WTC11 (cell line): ENCODE measurements at regions not wholly inside any gene's neighbourhood (a gene's known extent, or its start where the extent isn't known, plus 50 kb on each side); places are given as distances from the start of the nearest gene placed in this dataset.

Experiments used
- ATAC-seq: fragments of 200-7000 bp; cut with Tn5 transposase; 2 replicates; pipeline ENCODE4 v1.10.0; 2021; ENCODE audit warnings: mild to moderate bottlenecking, moderate library complexity
- CTCF ChIA-PET: fragments of 300-600 bp; sonication (Branson Sonifier 250); formaldehyde crosslinking; loops from one replicate; lab custom pipeline; 2021; ENCODE audit warnings: antibody characterized with exemption; lab: Charles Lee
- POLR2A ChIA-PET: fragments of 350-600 bp; sonication (Branson Sonifier 250); formaldehyde crosslinking; loops from one replicate; lab custom pipeline; 2021; ENCODE audit warnings: antibody characterized with exemption; lab: Charles Lee
- DNase-seq: peaks from one replicate; pipeline ENCODE4 v3.0.0; 2021; ENCODE audit warnings: low spot score
- H3K27ac Mint-ChIP-seq: 2 replicates; pipeline ENCODE4 v1.8.0; 2021; ENCODE audit warnings: mixed read lengths
- H3K27me3 Mint-ChIP-seq: 2 replicates; pipeline ENCODE4 v1.8.0; 2021; ENCODE audit warnings: low read depth, mild to moderate bottlenecking, moderate library complexity, mixed read lengths
- H3K36me3 Mint-ChIP-seq: 2 replicates; pipeline ENCODE4 v1.8.0; 2021; ENCODE audit warnings: mixed read lengths
- H3K4me1 Mint-ChIP-seq: 2 replicates; pipeline ENCODE4 v1.8.0; 2022; ENCODE audit warnings: mixed read lengths
- H3K4me3 Mint-ChIP-seq: 2 replicates; pipeline ENCODE4 v1.8.0; 2021; ENCODE audit warnings: mild to moderate bottlenecking, moderate library complexity, mixed read lengths
- H3K9me3 Mint-ChIP-seq: 2 replicates; pipeline ENCODE4 v1.8.0; 2021; ENCODE audit warnings: mixed read lengths
- AR ChIP-seq: fragments of 250-450 bp; sonication (Bioruptor Pico); IDR thresholded peaks from 2 replicates; pipeline ENCODE4 v1.9.0; 2021; ENCODE audit warnings: mild to moderate bottlenecking
- CBFB ChIP-seq: sonication (generic); formaldehyde crosslinking; IDR thresholded peaks from 2 replicates; pipeline ENCODE4 v1.8.1; 2022; ENCODE audit warnings: mild to moderate bottlenecking, low read depth, missing genetic modification reagents
- CREB1 ChIP-seq: sonication (generic); formaldehyde crosslinking; IDR thresholded peaks from 2 replicates; pipeline ENCODE4 v1.8.0; 2023; ENCODE audit warnings: mild to moderate bottlenecking, missing genetic modification reagents
- CREM ChIP-seq: sonication (generic); formaldehyde crosslinking; IDR thresholded peaks from 2 replicates; pipeline ENCODE4 v1.8.1; 2022; ENCODE audit warnings: mild to moderate bottlenecking, missing genetic modification reagents, moderate library complexity
- CTCF ChIP-seq: fragments of 200-600 bp; IDR thresholded peaks from 2 replicates; pipeline ENCODE4 v1.8.0; 2022; ENCODE audit warnings: antibody characterized with exemption
- EMX1 ChIP-seq: fragments of 250-450 bp; sonication (Bioruptor Pico); IDR thresholded peaks from 2 replicates; pipeline ENCODE4 v1.8.0; 2021; ENCODE audit warnings: mild to moderate bottlenecking
- ESRRA ChIP-seq: sonication (generic); formaldehyde crosslinking; IDR thresholded peaks from 2 replicates; pipeline ENCODE4 v1.8.1; 2022; ENCODE audit warnings: mild to moderate bottlenecking, missing genetic modification reagents, borderline replicate concordance
- FOXP1 ChIP-seq: sonication (generic); formaldehyde crosslinking; IDR thresholded peaks from 2 replicates; pipeline ENCODE4 v1.8.0; 2022; ENCODE audit warnings: missing genetic modification reagents, mild to moderate bottlenecking, moderate library complexity, borderline replicate concordance
- FOXP4 ChIP-seq: sonication (generic); formaldehyde crosslinking; IDR thresholded peaks from 2 replicates; pipeline ENCODE4 v1.8.0; 2022; ENCODE audit warnings: mild to moderate bottlenecking, missing genetic modification reagents
- GABPB1 ChIP-seq: sonication (generic); formaldehyde crosslinking; IDR thresholded peaks from 2 replicates; pipeline ENCODE4 v1.8.1; 2023; ENCODE audit warnings: mild to moderate bottlenecking, missing genetic modification reagents
- IRF1 ChIP-seq: sonication (generic); formaldehyde crosslinking; IDR thresholded peaks from 2 replicates; pipeline ENCODE4 v1.8.0; 2023; ENCODE audit warnings: missing genetic modification reagents
- JAZF1 ChIP-seq: fragments of 250-450 bp; sonication (Bioruptor Pico); IDR thresholded peaks from 2 replicates; pipeline ENCODE4 v1.9.0; 2021; ENCODE audit warnings: moderate library complexity, mild to moderate bottlenecking, inconsistent platforms
- JUN ChIP-seq: sonication (generic); formaldehyde crosslinking; IDR thresholded peaks from 2 replicates; pipeline ENCODE4 v1.8.0; 2023; ENCODE audit warnings: mild to moderate bottlenecking, missing genetic modification reagents
- NFE2L1 ChIP-seq: sonication (generic); formaldehyde crosslinking; IDR thresholded peaks from 2 replicates; pipeline ENCODE4 v1.8.1; 2023; ENCODE audit warnings: missing genetic modification reagents
- NFYB ChIP-seq: sonication (generic); formaldehyde crosslinking; conservative IDR thresholded peaks from 2 replicates; pipeline ENCODE4 v1.8.0; 2022; ENCODE audit warnings: low read depth, missing genetic modification reagents
- NR2C2 ChIP-seq: sonication (generic); formaldehyde crosslinking; IDR thresholded peaks from 2 replicates; pipeline ENCODE4 v1.8.0; 2022; ENCODE audit warnings: mild to moderate bottlenecking, missing genetic modification reagents
- NR3C1 ChIP-seq: sonication (generic); formaldehyde crosslinking; conservative IDR thresholded peaks from 2 replicates; pipeline ENCODE4 v1.8.1; 2023; ENCODE audit warnings: low read depth, mild to moderate bottlenecking, missing genetic modification reagents
- SOX15 ChIP-seq: fragments of 250-450 bp; sonication (Bioruptor Pico); IDR thresholded peaks from 2 replicates; pipeline ENCODE4 v1.9.0; 2021; ENCODE audit warnings: mild to moderate bottlenecking
- ZNF232 ChIP-seq: sonication (generic); formaldehyde crosslinking; IDR thresholded peaks from 2 replicates; pipeline ENCODE4 v1.8.0; 2022; ENCODE audit warnings: mild to moderate bottlenecking, missing genetic modification reagents
- ZNF263 ChIP-seq: sonication (generic); formaldehyde crosslinking; IDR thresholded peaks from 2 replicates; pipeline ENCODE4 v1.8.1; 2022; ENCODE audit warnings: low read depth, mild to moderate bottlenecking, moderate library complexity, missing genetic modification reagents
- ZNF317 ChIP-seq: sonication (generic); formaldehyde crosslinking; IDR thresholded peaks from 2 replicates; pipeline ENCODE4 v1.8.1; 2023; ENCODE audit warnings: low read depth, mild to moderate bottlenecking, moderate library complexity, missing genetic modification reagents, borderline replicate concordance
- TF ChIP-seq, protein P1 (sequence below): sonication (generic); formaldehyde crosslinking; IDR thresholded peaks from 2 replicates; pipeline ENCODE4 v1.8.1; 2022; ENCODE audit warnings: low read depth, missing genetic modification reagents, borderline replicate concordance
- TF ChIP-seq, protein P2 (sequence below): sonication (generic); formaldehyde crosslinking; IDR thresholded peaks from 2 replicates; pipeline ENCODE4 v1.8.0; 2023; ENCODE audit warnings: missing genetic modification reagents, mild to moderate bottlenecking, borderline replicate concordance

DNA sequence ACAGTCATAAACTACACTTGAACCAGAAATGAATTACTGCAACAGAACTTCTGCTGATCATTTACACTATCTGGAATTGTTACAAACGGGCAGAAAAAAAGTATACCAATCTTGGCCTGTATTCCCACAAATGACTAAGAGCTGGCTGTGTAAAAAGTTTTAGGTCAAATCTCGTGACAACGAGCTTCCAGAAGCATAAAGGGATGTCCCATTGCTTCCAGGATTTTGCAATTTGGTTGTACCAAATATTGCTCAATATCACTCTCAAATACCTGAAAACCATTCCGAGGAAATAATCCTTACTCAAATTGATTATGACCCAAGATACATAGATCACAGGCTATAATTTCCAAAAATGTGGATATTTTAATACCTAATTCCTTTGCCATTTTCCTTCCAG, 175.6 kb downstream of the TBX15 start:
- TF ChIP-seq CREM (CRISPR knock-in tag) (no peak), JUN (CRISPR knock-in tag) (no peak), CREB1 (CRISPR knock-in tag) (no peak), NR2C2 (CRISPR knock-in tag) (no peak), CBFB (CRISPR knock-in tag) (no peak), ESRRA (CRISPR knock-in tag) (no peak), AR (CRISPR knock-in tag) (no peak), GABPB1 (CRISPR knock-in tag) (no peak), NFE2L1 (CRISPR knock-in tag) (no peak), NR3C1 (CRISPR knock-in tag) (no peak), NFYB (CRISPR knock-in tag) (no peak), ZNF263 (no peak), CTCF (no peak), JAZF1 (CRISPR knock-in tag) (no peak)
- Mint-ChIP-seq H3K27ac (no peak overlapping the region), H3K4me3 (no peak overlapping the region), H3K27me3 (no peaks in the 10 kb centered on the region), H3K9me3 (peaks cover 3% of the 10 kb centered on the region), H3K36me3 (no peaks in the 10 kb centered on the region), H3K4me1 (peaks cover 9% of the 10 kb centered on the region)
- DNase-seq (no peak), ATAC-seq (no peak)
- ChIA-PET CTCF (no interaction called here), POLR2A (no interaction called here)

DNA sequence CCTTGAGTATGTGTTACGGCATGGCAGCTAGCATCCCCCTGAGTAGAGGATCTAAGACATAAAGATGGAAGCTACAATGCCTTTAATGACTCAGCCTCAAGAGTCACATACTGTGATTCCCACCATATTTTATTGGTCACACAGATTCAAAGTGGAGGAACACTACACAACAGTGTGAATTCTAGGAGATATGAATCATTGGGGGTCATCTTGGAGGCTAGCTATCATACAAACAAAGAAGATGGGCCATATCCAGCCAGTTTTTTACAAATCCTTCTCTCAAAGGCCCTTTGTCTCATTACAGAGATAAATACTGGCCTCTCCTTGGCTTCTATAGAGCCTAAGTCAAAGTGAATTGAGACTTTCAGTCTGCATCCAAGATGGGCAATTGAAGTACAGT, 177.0 kb downstream of the TBX15 start:
- Mint-ChIP-seq H3K4me3 (no peak overlapping the region), H3K27me3 (no peaks in the 10 kb centered on the region), H3K4me1 (peaks cover 9% of the 10 kb centered on the region), H3K36me3 (no peaks in the 10 kb centered on the region), H3K9me3 (peaks cover 3% of the 10 kb centered on the region), H3K27ac (no peak overlapping the region)
- ATAC-seq = no peak
- ChIA-PET POLR2A (interaction anchor here (0.6 kb wide), 1 partner anchor 236 kb away, joined by 4 read pairs; no protein-coding TSS in a partner anchor), CTCF (no interaction called here)
- DNase-seq = no peak
- TF ChIP-seq ZNF317 (CRISPR knock-in tag) (no peak), NR3C1 (CRISPR knock-in tag) (no peak), FOXP4 (CRISPR knock-in tag) (no peak), ZNF232 (no peak), EMX1 (CRISPR knock-in tag) (no peak), CBFB (CRISPR knock-in tag) (no peak), IRF1 (CRISPR knock-in tag) (no peak), FOXP1 (no peak), SOX15 (no peak)
- TF ChIP-seq, protein P1, sequence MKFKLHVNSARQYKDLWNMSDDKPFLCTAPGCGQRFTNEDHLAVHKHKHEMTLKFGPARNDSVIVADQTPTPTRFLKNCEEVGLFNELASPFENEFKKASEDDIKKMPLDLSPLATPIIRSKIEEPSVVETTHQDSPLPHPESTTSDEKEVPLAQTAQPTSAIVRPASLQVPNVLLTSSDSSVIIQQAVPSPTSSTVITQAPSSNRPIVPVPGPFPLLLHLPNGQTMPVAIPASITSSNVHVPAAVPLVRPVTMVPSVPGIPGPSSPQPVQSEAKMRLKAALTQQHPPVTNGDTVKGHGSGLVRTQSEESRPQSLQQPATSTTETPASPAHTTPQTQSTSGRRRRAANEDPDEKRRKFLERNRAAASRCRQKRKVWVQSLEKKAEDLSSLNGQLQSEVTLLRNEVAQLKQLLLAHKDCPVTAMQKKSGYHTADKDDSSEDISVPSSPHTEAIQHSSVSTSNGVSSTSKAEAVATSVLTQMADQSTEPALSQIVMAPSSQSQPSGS = no peak
- TF ChIP-seq, protein P2, sequence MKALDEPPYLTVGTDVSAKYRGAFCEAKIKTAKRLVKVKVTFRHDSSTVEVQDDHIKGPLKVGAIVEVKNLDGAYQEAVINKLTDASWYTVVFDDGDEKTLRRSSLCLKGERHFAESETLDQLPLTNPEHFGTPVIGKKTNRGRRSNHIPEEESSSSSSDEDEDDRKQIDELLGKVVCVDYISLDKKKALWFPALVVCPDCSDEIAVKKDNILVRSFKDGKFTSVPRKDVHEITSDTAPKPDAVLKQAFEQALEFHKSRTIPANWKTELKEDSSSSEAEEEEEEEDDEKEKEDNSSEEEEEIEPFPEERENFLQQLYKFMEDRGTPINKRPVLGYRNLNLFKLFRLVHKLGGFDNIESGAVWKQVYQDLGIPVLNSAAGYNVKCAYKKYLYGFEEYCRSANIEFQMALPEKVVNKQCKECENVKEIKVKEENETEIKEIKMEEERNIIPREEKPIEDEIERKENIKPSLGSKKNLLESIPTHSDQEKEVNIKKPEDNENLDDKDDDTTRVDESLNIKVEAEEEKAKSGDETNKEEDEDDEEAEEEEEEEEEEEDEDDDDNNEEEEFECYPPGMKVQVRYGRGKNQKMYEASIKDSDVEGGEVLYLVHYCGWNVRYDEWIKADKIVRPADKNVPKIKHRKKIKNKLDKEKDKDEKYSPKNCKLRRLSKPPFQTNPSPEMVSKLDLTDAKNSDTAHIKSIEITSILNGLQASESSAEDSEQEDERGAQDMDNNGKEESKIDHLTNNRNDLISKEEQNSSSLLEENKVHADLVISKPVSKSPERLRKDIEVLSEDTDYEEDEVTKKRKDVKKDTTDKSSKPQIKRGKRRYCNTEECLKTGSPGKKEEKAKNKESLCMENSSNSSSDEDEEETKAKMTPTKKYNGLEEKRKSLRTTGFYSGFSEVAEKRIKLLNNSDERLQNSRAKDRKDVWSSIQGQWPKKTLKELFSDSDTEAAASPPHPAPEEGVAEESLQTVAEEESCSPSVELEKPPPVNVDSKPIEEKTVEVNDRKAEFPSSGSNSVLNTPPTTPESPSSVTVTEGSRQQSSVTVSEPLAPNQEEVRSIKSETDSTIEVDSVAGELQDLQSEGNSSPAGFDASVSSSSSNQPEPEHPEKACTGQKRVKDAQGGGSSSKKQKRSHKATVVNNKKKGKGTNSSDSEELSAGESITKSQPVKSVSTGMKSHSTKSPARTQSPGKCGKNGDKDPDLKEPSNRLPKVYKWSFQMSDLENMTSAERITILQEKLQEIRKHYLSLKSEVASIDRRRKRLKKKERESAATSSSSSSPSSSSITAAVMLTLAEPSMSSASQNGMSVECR (CRISPR knock-in tag) = no peak
